Cardiac fibroblast (primary cell): ENCODE measurements at regions not wholly inside any gene's neighbourhood (a gene's known extent, or its start where the extent isn't known, plus 50 kb on each side); places are given as distances from the start of the nearest gene placed in this dataset.
"Not testable (repeated sequence)": the region's sequence is repeated elsewhere in the genome, so short reads cannot be mapped to it uniquely, and the experiment has no call there.

Experiments
- DNase-seq, 2 donors: peaks; one replicate each; pipeline versions ENCODE4 v3.0.0 to v3.0.0-alpha.2; 2010; ENCODE audit warnings: low read depth in 2 of 2
- H3K4me3 ChIP-seq, 2 donors: replicated peaks in 1 of 2; 1 replicate in 1 of 2; 2 replicates in 1 of 2; pipeline ENCODE4 v1.5.1; 2011; ENCODE audit warnings: low read depth in 2 of 2, low read length in 2 of 2, mild to moderate bottlenecking in 2 of 2, moderate library complexity in 1 of 2
- TF ChIP-seq, protein P1 (sequence below): IDR thresholded peaks from one replicate; pipeline ENCODE4 v1.5.1; 2011; ENCODE audit warnings: low read depth, mild to moderate bottlenecking, low read length, inconsistent platforms

DNA sequence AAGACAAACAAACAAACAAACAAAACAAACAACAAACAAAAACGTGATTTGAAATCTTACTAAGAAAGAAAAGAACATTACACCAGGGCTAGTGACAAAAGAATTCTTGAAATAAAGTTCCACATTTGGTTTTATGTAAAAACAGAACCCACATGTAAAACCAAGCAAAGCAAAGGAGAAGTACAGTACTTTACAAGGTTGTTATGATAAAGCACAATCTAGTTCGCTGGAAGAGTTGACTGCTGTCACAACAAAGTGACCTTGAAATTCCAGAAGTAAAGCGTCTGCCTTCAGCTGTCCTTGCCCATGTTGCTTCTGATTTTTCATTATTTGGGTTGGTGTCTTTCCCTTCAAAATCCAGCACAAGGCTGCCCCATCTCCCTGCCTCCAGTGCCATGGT lies 94.8 kb upstream of the CYRIA start:
- H3K4me3 ChIP-seq = no peak overlapping the region
- no peak for DNase-seq
- TF ChIP-seq, protein P1, sequence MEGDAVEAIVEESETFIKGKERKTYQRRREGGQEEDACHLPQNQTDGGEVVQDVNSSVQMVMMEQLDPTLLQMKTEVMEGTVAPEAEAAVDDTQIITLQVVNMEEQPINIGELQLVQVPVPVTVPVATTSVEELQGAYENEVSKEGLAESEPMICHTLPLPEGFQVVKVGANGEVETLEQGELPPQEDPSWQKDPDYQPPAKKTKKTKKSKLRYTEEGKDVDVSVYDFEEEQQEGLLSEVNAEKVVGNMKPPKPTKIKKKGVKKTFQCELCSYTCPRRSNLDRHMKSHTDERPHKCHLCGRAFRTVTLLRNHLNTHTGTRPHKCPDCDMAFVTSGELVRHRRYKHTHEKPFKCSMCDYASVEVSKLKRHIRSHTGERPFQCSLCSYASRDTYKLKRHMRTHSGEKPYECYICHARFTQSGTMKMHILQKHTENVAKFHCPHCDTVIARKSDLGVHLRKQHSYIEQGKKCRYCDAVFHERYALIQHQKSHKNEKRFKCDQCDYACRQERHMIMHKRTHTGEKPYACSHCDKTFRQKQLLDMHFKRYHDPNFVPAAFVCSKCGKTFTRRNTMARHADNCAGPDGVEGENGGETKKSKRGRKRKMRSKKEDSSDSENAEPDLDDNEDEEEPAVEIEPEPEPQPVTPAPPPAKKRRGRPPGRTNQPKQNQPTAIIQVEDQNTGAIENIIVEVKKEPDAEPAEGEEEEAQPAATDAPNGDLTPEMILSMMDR = no peak

DNA sequence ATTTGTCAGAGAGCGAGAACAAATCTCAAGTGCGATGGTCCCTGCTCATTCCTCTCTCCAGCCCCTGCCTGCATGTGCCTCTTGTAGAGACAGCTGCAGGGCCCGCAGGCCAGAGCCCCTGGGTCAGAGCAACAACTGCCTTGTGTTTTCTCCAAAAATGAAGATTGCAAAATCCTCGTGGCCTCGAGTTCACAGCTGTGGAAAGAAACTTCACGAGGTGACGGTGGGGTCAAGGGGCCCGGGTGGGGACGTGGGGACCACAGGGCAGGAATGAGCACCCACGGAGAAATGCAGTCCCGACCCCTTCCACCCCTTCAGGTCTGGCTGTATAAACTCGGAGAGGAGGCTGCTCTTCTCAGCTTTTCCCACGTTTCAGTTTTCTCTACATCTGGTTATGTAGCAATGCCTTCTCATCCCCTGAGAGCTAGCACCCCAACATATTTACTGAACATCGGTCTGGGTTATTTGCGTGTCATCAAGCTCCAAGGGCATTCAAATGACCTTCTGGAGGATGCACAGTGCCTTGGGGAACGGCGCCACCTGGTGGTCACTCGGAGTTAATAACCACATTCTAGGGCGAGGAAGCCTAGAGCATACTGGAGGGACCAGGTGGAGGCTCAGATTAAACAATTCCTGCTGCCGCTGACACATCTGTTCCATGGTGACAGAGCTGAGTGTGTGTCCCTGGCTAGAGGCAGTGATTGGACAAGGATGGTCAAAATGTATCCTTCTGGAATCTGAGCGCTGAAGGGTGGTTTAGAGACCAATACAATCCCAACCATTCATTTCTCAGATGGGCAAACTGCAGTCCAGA lies 91.4 kb upstream of the CYRIA start:
- DNase-seq = peak; percentile 77 to 79
- TF ChIP-seq, protein P1 = peak; percentile 79

DNA sequence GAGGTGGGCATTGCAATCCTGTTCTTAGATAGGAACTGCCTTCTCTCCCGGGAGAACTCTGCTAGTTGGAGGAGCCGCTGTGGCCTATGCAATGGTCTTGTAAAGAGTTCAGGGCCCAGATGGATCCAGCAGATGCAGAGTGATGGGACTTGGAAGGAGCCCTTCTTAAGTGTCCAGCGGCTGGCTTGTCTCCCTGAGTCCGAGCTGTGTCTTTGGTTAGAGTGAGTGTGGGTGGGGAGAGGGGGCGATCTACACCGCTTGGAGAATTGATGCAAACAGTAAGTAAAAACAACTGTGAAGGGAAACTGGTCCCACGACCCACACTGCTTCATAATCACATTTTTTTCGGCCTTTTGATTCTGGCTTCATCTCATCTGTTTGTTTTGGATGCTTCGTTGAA lies 89.8 kb upstream of the CYRIA start:
- no peak overlapping the region for H3K4me3 ChIP-seq
- TF ChIP-seq, protein P1 = no peak
- no peak for DNase-seq

More for the DNA sequence above, 91.4 kb upstream of the CYRIA start:
- H3K4me3 ChIP-seq = no peak overlapping the region

DNA sequence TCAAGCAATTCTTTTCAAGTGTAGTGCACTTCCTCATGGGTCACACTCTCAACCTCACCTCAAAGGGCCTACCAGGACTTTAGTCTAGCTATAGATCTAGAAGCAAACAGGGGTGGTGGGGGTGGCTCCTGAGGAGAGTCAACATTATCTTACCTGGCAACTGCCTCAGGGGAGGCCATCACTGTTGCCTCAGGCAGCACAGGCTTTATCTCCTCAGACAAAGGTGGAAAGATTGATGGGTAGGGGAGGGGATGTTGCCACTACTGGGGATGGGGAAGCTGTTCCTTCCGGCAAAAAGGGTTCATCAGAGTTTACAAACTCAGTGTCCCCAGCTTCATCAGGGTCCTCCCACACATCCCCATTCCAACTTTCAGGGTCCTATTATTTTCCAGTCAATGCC lies 87.4 kb upstream of the CYRIA start:
- DNase-seq, H3K4me3 ChIP-seq: not testable (repeated sequence)

DNA sequence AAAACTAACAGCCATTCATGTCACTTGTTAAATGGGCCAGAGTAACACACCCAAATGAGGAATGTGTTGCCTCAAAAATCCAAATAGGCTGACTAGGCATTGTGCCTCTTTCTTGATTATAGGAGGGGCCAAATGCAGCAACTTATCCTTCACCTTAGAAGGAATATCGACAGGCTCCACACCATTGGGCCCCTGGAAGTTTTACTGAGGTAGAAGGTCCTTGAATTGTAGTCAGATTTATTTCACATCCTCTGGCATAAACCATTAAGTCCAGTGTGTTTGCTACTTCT lies 85.2 kb upstream of the CYRIA start:
- not testable (repeated sequence) for DNase-seq, H3K4me3 ChIP-seq

DNA sequence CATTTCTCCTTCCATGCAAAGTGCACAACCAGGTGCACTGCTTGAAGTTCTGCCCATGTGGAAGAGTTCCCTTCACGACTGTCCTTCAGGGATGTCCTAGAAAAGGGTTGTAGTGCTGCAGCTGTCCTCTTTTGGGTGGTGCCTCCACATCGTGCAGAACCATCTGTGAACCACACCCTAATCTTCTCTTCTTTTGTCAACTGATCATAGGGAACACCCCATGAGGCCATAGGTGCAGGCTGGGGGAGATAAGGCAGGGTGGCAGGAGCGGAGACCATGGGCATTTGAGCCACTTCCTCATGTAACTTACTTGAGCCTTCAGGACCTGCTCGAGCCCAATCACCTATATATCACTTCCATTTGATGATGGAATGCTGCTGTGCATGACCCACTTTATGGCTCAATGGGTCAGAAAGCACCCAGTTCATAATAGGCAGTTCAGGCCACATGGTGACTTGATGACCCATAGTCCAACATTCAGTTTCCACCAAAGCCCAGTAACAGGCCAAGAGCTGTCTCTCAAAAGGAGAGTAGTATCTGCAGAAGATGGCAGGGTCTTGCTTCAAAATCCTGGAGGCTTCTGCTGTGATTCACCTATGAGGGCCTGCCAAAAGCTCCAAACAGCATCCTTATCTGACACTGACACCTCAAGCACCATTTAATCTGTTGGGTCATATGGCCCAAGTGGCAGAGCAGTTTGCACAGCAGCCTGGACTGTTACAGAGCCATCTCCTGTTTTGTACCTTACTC lies 84.7 kb upstream of the CYRIA start:
- no peak overlapping the region for H3K4me3 ChIP-seq
- no peak for DNase-seq
- TF ChIP-seq, protein P1 = no peak

DNA sequence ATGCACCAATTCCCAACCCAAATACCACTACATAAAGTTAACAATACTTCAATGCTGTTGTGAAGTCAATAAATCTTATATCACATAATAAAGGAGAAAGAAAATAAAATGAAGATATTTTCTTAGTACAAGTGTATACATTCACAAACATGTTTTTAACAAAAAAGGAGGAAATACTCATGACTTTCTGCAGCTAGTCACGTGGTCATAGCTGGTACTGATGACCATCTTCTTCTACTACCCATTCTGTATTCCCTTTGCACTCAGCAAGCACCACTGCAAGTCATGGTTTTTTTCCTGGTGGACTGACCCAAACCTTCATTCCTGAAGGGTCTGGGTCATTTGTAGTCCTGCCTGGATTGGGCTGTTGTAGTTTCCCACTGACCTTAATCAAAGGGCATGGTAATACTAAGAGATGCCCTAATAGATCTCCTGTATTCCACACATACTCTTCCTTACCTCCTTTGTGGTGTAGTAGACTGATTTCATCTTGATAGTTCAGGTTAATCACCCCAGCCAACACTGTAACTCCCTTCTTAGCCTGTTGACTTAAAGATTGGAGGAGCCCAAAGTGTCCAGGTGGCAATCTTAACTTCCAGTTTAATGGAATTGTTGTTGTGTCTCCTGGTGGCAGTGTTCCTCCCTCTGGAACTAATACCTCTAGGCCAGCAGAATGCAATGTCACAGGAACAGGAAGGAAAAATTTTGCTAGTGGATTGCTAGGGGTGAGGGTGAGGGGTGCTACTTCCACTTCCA lies 83.1 kb upstream of the CYRIA start:
- H3K4me3 ChIP-seq, DNase-seq: not testable (repeated sequence)

DNA sequence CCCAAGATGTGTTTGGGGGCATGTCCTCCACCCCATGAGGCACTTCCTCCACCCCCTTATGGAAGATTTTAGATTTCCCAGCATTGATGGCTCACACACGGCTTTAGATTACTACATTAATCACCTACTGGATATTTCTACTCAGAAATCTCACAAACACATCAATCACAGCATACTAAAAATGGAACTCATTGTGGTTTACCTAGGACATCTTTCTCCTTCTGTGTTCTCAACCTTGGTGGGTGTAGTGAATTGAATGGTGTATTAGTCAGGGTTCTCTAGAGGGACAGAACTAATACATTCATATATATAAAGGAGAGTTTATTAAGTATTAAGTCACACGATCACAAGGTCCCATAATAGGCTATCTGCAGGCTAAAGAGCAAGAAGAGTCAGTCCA lies 82.1 kb upstream of the CYRIA start:
- no peak overlapping the region for H3K4me3 ChIP-seq
- TF ChIP-seq, protein P1 = no peak
- no peak for DNase-seq
